ENCODE measurements at regions not wholly inside any gene's neighbourhood (a gene's known extent, or its start where the extent isn't known, plus 50 kb on each side); places are given as distances from the start of the nearest gene placed in this dataset.

GRCh38 chr1:81382561-81382960 lies 418.2 kb upstream of the ADGRL2 start:
- DNase-seq (no peak), ATAC-seq (replicated peaks in 1 of 2) (no peak)
- Mint-ChIP-seq H3K27ac (no peak overlapping the region), H3K36me3 (ENCODE audit: insufficient read depth in 2 of 2) (no peaks in the 10 kb centered on the region), H3K9me3 (peaks cover 3 to 4% of the 10 kb centered on the region in 2 donors), H3K4me1 (ENCODE audit: low read depth) (no peaks in the 10 kb centered on the region), H3K27me3 (ENCODE audit: low read depth) (no peaks in the 10 kb centered on the region), H3K4me3 (no peak overlapping the region)

GRCh38 chr1:81381881-81382280 lies 418.9 kb upstream of the ADGRL2 start:
- H3K9me3 Mint-ChIP-seq = peaks cover 3 to 4% of the 10 kb centered on the region in 2 donors
- no peak for ATAC-seq (replicated peaks in 1 of 2)

DNA sequence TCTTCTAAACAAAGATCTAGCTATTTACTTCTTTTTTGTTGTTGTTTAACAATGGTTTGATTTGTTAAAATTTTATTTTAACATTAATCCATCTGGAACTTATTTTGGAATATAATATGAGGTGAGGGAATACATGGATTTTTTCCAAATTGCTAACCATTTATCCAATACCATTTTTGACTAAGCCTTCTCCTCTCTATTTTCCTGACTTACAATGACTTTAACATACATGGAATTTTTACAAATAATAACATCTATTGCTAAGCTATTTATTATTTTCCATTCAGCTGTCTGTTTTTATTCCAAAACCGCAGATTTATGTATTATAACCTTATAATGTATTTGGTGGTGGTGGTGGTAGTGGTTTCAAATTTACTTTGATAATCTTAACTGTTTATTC lies 420.3 kb upstream of the ADGRL2 start:
- ATAC-seq (replicated peaks in 1 of 2) (no peak), DNase-seq (no peak)
- Mint-ChIP-seq H3K36me3 (ENCODE audit: insufficient read depth in 2 of 2) (no peaks in the 10 kb centered on the region), H3K27me3 (ENCODE audit: low read depth) (no peaks in the 10 kb centered on the region), H3K27ac (no peak overlapping the region), H3K9me3 (peaks cover 0 to 4% of the 10 kb centered on the region in 2 donors), H3K4me3 (no peak overlapping the region), H3K4me1 (ENCODE audit: low read depth) (no peaks in the 10 kb centered on the region)

More at GRCh38 chr1:81381881-81382280, 418.9 kb upstream of the ADGRL2 start:
- DNase-seq = no peak
- Mint-ChIP-seq H3K36me3 (ENCODE audit: insufficient read depth in 2 of 2) (no peaks in the 10 kb centered on the region), H3K27me3 (ENCODE audit: low read depth) (no peaks in the 10 kb centered on the region), H3K4me3 (no peak overlapping the region), H3K4me1 (ENCODE audit: low read depth) (no peaks in the 10 kb centered on the region), H3K27ac (no peak overlapping the region)

DNA sequence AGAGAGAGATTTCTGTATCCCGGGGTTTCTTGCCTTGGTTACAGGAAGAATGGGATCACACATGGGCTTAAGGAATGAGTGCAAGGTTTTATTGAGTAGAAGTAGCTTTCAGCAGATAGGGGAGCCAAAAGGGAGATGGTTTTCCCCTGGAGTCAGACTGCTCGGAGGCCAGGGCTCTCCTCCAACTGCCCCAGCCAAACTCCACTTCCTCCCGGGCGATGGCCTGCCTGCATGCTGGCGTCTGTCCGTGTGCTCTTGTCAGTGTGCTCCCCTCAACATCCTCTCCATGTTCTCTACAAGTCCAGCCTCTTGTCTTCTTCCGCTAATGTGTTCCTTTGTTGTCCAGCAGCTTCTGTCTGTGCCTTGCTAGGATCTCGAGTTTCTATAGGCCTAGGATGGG lies 421.3 kb upstream of the ADGRL2 start:
- Mint-ChIP-seq H3K4me1 (ENCODE audit: low read depth) (no peaks in the 10 kb centered on the region), H3K36me3 (ENCODE audit: insufficient read depth in 2 of 2) (no peaks in the 10 kb centered on the region), H3K27ac (no peak overlapping the region), H3K9me3 (peaks cover 2 to 6% of the 10 kb centered on the region in 2 donors), H3K4me3 (no peak overlapping the region), H3K27me3 (ENCODE audit: low read depth) (no peaks in the 10 kb centered on the region)
- ATAC-seq (replicated peaks in 1 of 2) (no peak), DNase-seq (no peak)

- peaks cover 2 to 6% of the 10 kb centered on the region in 2 donors for H3K9me3 Mint-ChIP-seq
- no peak overlapping the region for H3K4me3 Mint-ChIP-seq
- no peaks in the 10 kb centered on the region for H3K27me3 Mint-ChIP-seq (ENCODE audit: low read depth)
- no peaks in the 10 kb centered on the region for H3K4me1 Mint-ChIP-seq (ENCODE audit: low read depth)
- no peaks in the 10 kb centered on the region for H3K36me3 Mint-ChIP-seq (ENCODE audit: insufficient read depth in 2 of 2)
- DNase-seq (no peak), ATAC-seq (replicated peaks in 1 of 2) (no peak)
- H3K27ac Mint-ChIP-seq = no peak overlapping the region
Measured at GRCh38 chr1:81377406-81377805, 423.3 kb upstream of the ADGRL2 start.

DNA sequence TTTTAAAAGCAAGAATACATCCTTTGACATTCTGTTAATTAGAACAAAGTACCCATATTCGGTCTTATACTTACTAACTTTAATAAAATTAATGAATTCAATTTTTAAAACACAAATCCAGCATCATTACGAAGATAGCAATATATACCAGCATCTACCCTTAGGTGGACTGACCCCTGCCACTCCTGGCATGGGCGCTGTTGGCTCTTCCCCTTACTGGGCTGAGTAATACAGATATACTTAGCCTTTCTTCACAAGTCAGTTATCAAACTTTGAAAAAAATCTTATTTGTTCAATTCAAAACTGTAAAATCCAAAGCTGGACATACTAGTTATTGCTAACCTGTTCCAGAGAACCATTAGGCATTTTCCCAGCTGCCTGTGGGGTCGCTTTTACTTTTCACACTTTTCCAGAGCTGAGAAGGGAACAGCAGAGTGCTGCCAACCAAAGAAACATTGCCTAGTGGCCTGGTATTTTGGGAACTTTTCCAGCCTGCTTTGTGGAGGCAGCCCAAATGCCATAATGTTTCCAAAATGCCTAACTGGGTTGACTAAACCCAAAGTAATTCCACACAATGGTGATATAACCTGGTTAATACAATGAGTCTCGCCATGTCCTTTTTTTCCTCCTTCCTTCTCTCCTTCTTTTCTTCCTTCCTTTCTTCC lies 424.7 kb upstream of the ADGRL2 start:
- Mint-ChIP-seq H3K4me1 (ENCODE audit: low read depth) (no peaks in the 10 kb centered on the region), H3K36me3 (ENCODE audit: insufficient read depth in 2 of 2) (no peaks in the 10 kb centered on the region), H3K4me3 (no peak overlapping the region), H3K9me3 (peaks cover 2 to 6% of the 10 kb centered on the region in 2 donors), H3K27ac (no peak overlapping the region), H3K27me3 (ENCODE audit: low read depth) (no peaks in the 10 kb centered on the region)
- DNase-seq = no peak
- no peak for ATAC-seq (replicated peaks in 1 of 2)

DNA sequence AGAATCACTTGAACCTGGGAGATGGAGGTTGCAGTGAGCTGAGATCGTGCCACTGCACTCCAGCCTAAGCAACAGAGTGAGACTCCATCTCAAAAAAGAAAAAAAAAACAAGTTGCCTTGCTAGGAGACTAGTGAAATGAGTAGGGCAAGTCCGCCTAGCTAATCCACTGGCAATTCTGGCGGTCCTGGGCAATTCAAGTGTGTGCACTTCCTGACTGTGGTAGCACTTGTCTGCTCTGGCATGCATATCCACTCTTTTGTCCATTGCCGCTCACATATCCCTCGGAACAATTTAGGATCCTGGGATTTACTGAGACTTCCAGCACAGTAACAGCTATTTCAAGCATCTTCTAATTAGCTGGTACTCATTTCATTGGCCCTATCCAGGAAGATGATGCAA lies 426.3 kb upstream of the ADGRL2 start:
- Mint-ChIP-seq H3K4me1 (ENCODE audit: low read depth) (no peaks in the 10 kb centered on the region), H3K27ac (no peak overlapping the region), H3K36me3 (ENCODE audit: insufficient read depth in 2 of 2) (no peaks in the 10 kb centered on the region), H3K4me3 (no peak overlapping the region), H3K27me3 (ENCODE audit: low read depth) (no peaks in the 10 kb centered on the region), H3K9me3 (peaks cover 2 to 3% of the 10 kb centered on the region in 2 donors)
- DNase-seq (no peak), ATAC-seq (replicated peaks in 1 of 2) (no peak)

GRCh38 chr1:81371864-81372263 lies 428.9 kb upstream of the ADGRL2 start:
- ATAC-seq (replicated peaks in 1 of 2) (no peak), DNase-seq (no peak)
- Mint-ChIP-seq H3K4me3 (no peak overlapping the region), H3K4me1 (ENCODE audit: low read depth) (no peaks in the 10 kb centered on the region), H3K27ac (no peak overlapping the region), H3K27me3 (ENCODE audit: low read depth) (no peaks in the 10 kb centered on the region), H3K9me3 (peaks cover 5 to 8% of the 10 kb centered on the region in 2 donors), H3K36me3 (ENCODE audit: insufficient read depth in 2 of 2) (no peaks in the 10 kb centered on the region)

DNA sequence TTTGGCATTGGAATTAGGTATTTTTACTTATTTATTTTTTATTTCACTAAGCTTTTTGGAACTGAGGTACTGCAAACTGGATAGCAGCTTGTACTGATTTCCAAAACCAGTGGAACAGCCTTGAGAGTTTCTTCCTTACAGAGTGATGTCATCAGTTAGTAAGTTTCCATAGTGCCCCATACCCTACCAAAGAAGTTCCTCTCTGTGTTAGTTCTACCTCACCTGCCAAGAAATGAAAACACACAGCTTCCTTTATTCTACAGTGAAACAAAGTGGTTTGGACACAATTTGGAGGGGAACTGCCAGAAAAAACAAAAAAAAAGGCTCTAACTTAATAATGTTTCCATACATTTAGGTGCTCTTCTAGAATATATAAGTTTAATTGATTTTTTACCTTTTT lies 430.9 kb upstream of the ADGRL2 start:
- no peak for DNase-seq
- no peak for ATAC-seq (replicated peaks in 1 of 2)
- Mint-ChIP-seq H3K27me3 (ENCODE audit: low read depth) (no peaks in the 10 kb centered on the region), H3K36me3 (ENCODE audit: insufficient read depth in 2 of 2) (no peaks in the 10 kb centered on the region), H3K9me3 (peaks cover 3 to 7% of the 10 kb centered on the region in 2 donors), H3K4me1 (ENCODE audit: low read depth) (no peaks in the 10 kb centered on the region), H3K27ac (no peak overlapping the region), H3K4me3 (no peak overlapping the region)

- DNase-seq = no peak
- no peaks in the 10 kb centered on the region for H3K4me1 Mint-ChIP-seq (ENCODE audit: low read depth)
Measured at GRCh38 chr1:81366173-81366572, 434.6 kb upstream of the ADGRL2 start.

GRCh38 chr1:81364088-81364487 lies 436.6 kb upstream of the ADGRL2 start:
- Mint-ChIP-seq H3K4me3 (no peak overlapping the region), H3K9me3 (peaks cover 5 to 7% of the 10 kb centered on the region in 2 donors), H3K4me1 (ENCODE audit: low read depth) (no peaks in the 10 kb centered on the region), H3K27ac (no peak overlapping the region), H3K36me3 (ENCODE audit: insufficient read depth in 2 of 2) (no peaks in the 10 kb centered on the region), H3K27me3 (ENCODE audit: low read depth) (no peaks in the 10 kb centered on the region)
- no peak for DNase-seq
- no peak for ATAC-seq (replicated peaks in 1 of 2)

More at GRCh38 chr1:81366173-81366572, 434.6 kb upstream of the ADGRL2 start:
- Mint-ChIP-seq H3K9me3 (peaks cover 3 to 7% of the 10 kb centered on the region in 2 donors), H3K27ac (no peak overlapping the region), H3K36me3 (ENCODE audit: insufficient read depth in 2 of 2) (no peaks in the 10 kb centered on the region), H3K27me3 (ENCODE audit: low read depth) (no peaks in the 10 kb centered on the region), H3K4me3 (no peak overlapping the region)
- no peak for ATAC-seq (replicated peaks in 1 of 2)

- H3K9me3 Mint-ChIP-seq = peaks cover 6 to 8% of the 10 kb centered on the region in 2 donors
- no peaks in the 10 kb centered on the region for H3K36me3 Mint-ChIP-seq (ENCODE audit: insufficient read depth in 2 of 2)
- DNase-seq (no peak), ATAC-seq (replicated peaks in 1 of 2) (no peak)
- H3K4me3 Mint-ChIP-seq = no peak overlapping the region
- H3K4me1 Mint-ChIP-seq (ENCODE audit: low read depth) = no peaks in the 10 kb centered on the region
- H3K27me3 Mint-ChIP-seq (ENCODE audit: low read depth) = no peaks in the 10 kb centered on the region
- H3K27ac Mint-ChIP-seq = no peak overlapping the region
Measured at GRCh38 chr1:81358151-81358550, 442.6 kb upstream of the ADGRL2 start.

- Mint-ChIP-seq H3K27ac (no peak overlapping the region), H3K27me3 (ENCODE audit: low read depth) (no peaks in the 10 kb centered on the region), H3K9me3 (peaks cover 4 to 5% of the 10 kb centered on the region in 2 donors), H3K4me1 (ENCODE audit: low read depth) (no peaks in the 10 kb centered on the region), H3K4me3 (no peak overlapping the region), H3K36me3 (ENCODE audit: insufficient read depth in 2 of 2) (no peaks in the 10 kb centered on the region)
- ATAC-seq (replicated peaks in 1 of 2) (no peak), DNase-seq (no peak)
Measured at GRCh38 chr1:81351864-81352263, 448.9 kb upstream of the ADGRL2 start.

All from activated T-cell treated with anti-CD3 and anti-CD28 coated beads, Interleukin-2, amount 50 U/mL, for 72 hours (primary cell).